DND-41 (cell line): ENCODE measurements at regions not wholly inside any gene's neighbourhood (a gene's known extent, or its start where the extent isn't known, plus 50 kb on each side); places are given as distances from the start of the nearest gene placed in this dataset.

Source experiments
- ATAC-seq: fragments of 200-7000 bp; cut with Tn5 transposase; 3 replicates; pipeline ENCODE4 v1.9.1; 2021; ENCODE audit warnings: low read depth; ENCODE audit not compliant: insufficient read depth
- DNase-seq: peaks from one replicate; pipeline ENCODE4 v3.0.0-alpha.2; 2020
- H2AFZ ChIP-seq: 2 replicates; pipeline ENCODE4 v1.6.0; 2012; ENCODE audit warnings: low read depth, low read length
- H3K27ac ChIP-seq: 2 replicates; pipeline ENCODE4 v1.5.1; 2012; ENCODE audit warnings: low read length, inconsistent platforms
- H3K27me3 ChIP-seq: fragments of 200-600 bp; sonication (generic); 2 replicates; pipeline ENCODE4 v1.6.0; 2012; ENCODE audit warnings: low read length, mild to moderate bottlenecking, inconsistent platforms; ENCODE audit not compliant: insufficient read depth, poor library complexity
- H3K36me3 ChIP-seq: 2 replicates; pipeline ENCODE4 v1.5.1; 2012; ENCODE audit warnings: low read length, inconsistent platforms; ENCODE audit not compliant: insufficient read depth
- H3K4me1 ChIP-seq: 2 replicates; pipeline ENCODE4 v1.5.1; 2012; ENCODE audit warnings: mild to moderate bottlenecking, low read length; ENCODE audit not compliant: insufficient read depth
- H3K4me2 ChIP-seq: 2 replicates; pipeline ENCODE4 v1.6.0; 2012; ENCODE audit warnings: mild to moderate bottlenecking, moderate library complexity, low read length, inconsistent platforms; ENCODE audit not compliant: insufficient read depth
- H3K4me3 ChIP-seq, 2 experiments: fragments of 200-600 bp in 1 of 2; shearing (Covaris generic) in 1 of 2; 2 replicates each; pipeline ENCODE4 v1.5.1; 2012 to 2016; ENCODE audit warnings: inconsistent platforms in 2 of 2, low read length in 2 of 2, mild to moderate bottlenecking in 2 of 2, low read depth in 1 of 2, moderate library complexity in 1 of 2
- H3K79me2 ChIP-seq: 2 replicates; pipeline ENCODE4 v1.6.0; 2012; ENCODE audit warnings: low read length, inconsistent platforms; ENCODE audit not compliant: insufficient read depth
- H3K9ac ChIP-seq: 2 replicates; pipeline ENCODE4 v1.6.0; 2012; ENCODE audit warnings: low read depth, mild to moderate bottlenecking, inconsistent platforms, low read length, moderate library complexity
- H3K9me3 ChIP-seq: 2 replicates; pipeline ENCODE4 v1.5.1; 2012; ENCODE audit warnings: low read length, moderate library complexity, mild to moderate bottlenecking, inconsistent platforms; ENCODE audit not compliant: insufficient read depth, severe bottlenecking
- H4K20me1 ChIP-seq: 2 replicates; pipeline ENCODE4 v1.6.0; 2012; ENCODE audit warnings: low read length; ENCODE audit not compliant: insufficient read depth
- CTCF ChIP-seq: IDR thresholded peaks from 2 replicates; pipeline ENCODE4 v1.5.1; 2012; ENCODE audit warnings: borderline replicate concordance, low read length, moderate library complexity, mild to moderate bottlenecking; ENCODE audit not compliant: poor library complexity, severe bottlenecking; ENCODE audit errors: extremely low read depth
- EZH2 ChIP-seq: IDR thresholded peaks from 3 replicates; pipeline ENCODE4 v1.6.1; 2012; ENCODE audit warnings: borderline replicate concordance, low read depth, mild to moderate bottlenecking, moderate library complexity, low read length, inconsistent platforms; ENCODE audit not compliant: severe bottlenecking

GRCh38 chr10:3432081-3432825 is 259.7 kb upstream of the PITRM1 start:
- H3K4me3 ChIP-seq = no peak overlapping the region
- no peaks in the 10 kb centered on the region for H3K79me2 ChIP-seq
- H3K27me3 ChIP-seq = no peaks in the 10 kb centered on the region
- DNase-seq = peak; percentile 0
- H3K9me3 ChIP-seq = peaks cover 8% of the 10 kb centered on the region
- no peak overlapping the region for H3K4me2 ChIP-seq
- peaks cover 3% of the 10 kb centered on the region; the same call in 1 of the 2 replicates for H3K4me1 ChIP-seq
- TF ChIP-seq CTCF = peak; percentile 7
- TF ChIP-seq EZH2 = no peak
- H3K9ac ChIP-seq = no peak overlapping the region
- no peak overlapping the region for H2AFZ ChIP-seq
- no peaks in the 10 kb centered on the region for H4K20me1 ChIP-seq
- no peaks in the 10 kb centered on the region for H3K36me3 ChIP-seq
- no peak overlapping the region for H3K27ac ChIP-seq
- no peak for ATAC-seq

- no peak overlapping the region for H3K4me2 ChIP-seq
- ATAC-seq (peak; percentile 85), DNase-seq (peak; percentile 55)
- no peak for TF ChIP-seq EZH2
- no peak for TF ChIP-seq CTCF
- no peaks in the 10 kb centered on the region for H4K20me1 ChIP-seq
- H3K9me3 ChIP-seq = peaks cover 8% of the 10 kb centered on the region
- H3K9ac ChIP-seq = no peak overlapping the region
- peaks cover 9% of the 10 kb centered on the region for H3K4me1 ChIP-seq
- H3K36me3 ChIP-seq = no peaks in the 10 kb centered on the region
- no peak overlapping the region for H3K4me3 ChIP-seq
- 0 out of 2 replicates have a peak overlapping the region, but pooled peaks have one; percentile 2 for H3K27ac ChIP-seq
- no peaks in the 10 kb centered on the region for H3K27me3 ChIP-seq
- H3K79me2 ChIP-seq = no peaks in the 10 kb centered on the region
- H2AFZ ChIP-seq = no peak overlapping the region
Observed at GRCh38 chr10:3430501-3430900, 257.9 kb upstream of the PITRM1 start.

- no peaks in the 10 kb centered on the region for H3K27me3 ChIP-seq
- no peak overlapping the region for H3K9ac ChIP-seq
- H3K27ac ChIP-seq = no peak overlapping the region
- no peaks in the 10 kb centered on the region for H3K36me3 ChIP-seq
- no peak overlapping the region for H3K4me2 ChIP-seq
- peaks cover 8% of the 10 kb centered on the region for H3K9me3 ChIP-seq
- ATAC-seq (no peak), DNase-seq (no peak)
- H4K20me1 ChIP-seq = no peaks in the 10 kb centered on the region
- H2AFZ ChIP-seq = no peak overlapping the region
- H3K4me3 ChIP-seq = no peak overlapping the region
- H3K79me2 ChIP-seq = no peaks in the 10 kb centered on the region
- H3K4me1 ChIP-seq = peaks cover 9% of the 10 kb centered on the region
- TF ChIP-seq EZH2 = no peak
- no peak for TF ChIP-seq CTCF
Observed at GRCh38 chr10:3429676-3430075, 257.1 kb upstream of the PITRM1 start.

GRCh38 chr10:3428826-3429225 is 256.2 kb upstream of the PITRM1 start:
- H3K9me3 ChIP-seq = peaks cover 8% of the 10 kb centered on the region
- no peaks in the 10 kb centered on the region for H3K27me3 ChIP-seq
- H3K9ac ChIP-seq = no peak overlapping the region
- H3K27ac ChIP-seq = no peak overlapping the region
- H3K4me1 ChIP-seq = peaks cover 7% of the 10 kb centered on the region
- H3K4me2 ChIP-seq = no peak overlapping the region
- no peak for DNase-seq
- H3K79me2 ChIP-seq = no peaks in the 10 kb centered on the region
- no peak overlapping the region for H2AFZ ChIP-seq
- H4K20me1 ChIP-seq = no peaks in the 10 kb centered on the region
- H3K4me3 ChIP-seq = no peak overlapping the region
- TF ChIP-seq EZH2 (no peak), CTCF (no peak)
- no peak for ATAC-seq
- H3K36me3 ChIP-seq = no peaks in the 10 kb centered on the region
